GM12878 (cell line): ENCODE measurements at regions not wholly inside any gene's neighbourhood (a gene's known extent, or its start where the extent isn't known, plus 50 kb on each side); places are given as distances from the start of the nearest gene placed in this dataset.

Source experiments
- IKZF2 ChIP-seq, 2 experiments: fragments of 450-650 bp; IDR thresholded peaks; 2 replicates each; pipeline ENCODE4 v1.6.1; 2017; ENCODE audit warnings: mild to moderate bottlenecking in 2 of 2, moderate library complexity in 2 of 2
- RBBP5 ChIP-seq: fragments of 200-600 bp; sonication (generic); conservative IDR thresholded peaks from 2 replicates; pipeline ENCODE4 v1.6.1; 2016
- ZBTB40 ChIP-seq: fragments of 450-650 bp; IDR thresholded peaks from 2 replicates; pipeline ENCODE4 v1.6.1; 2016; ENCODE audit warnings: mild to moderate bottlenecking, moderate library complexity, borderline replicate concordance
- TF ChIP-seq, protein P1 (sequence below): IDR thresholded peaks from 2 replicates; pipeline ENCODE4 v1.6.1; 2012; ENCODE audit warnings: improper control_type of control experiment, low read depth, low read length; ENCODE audit not compliant: insufficient replicate concordance

DNA sequence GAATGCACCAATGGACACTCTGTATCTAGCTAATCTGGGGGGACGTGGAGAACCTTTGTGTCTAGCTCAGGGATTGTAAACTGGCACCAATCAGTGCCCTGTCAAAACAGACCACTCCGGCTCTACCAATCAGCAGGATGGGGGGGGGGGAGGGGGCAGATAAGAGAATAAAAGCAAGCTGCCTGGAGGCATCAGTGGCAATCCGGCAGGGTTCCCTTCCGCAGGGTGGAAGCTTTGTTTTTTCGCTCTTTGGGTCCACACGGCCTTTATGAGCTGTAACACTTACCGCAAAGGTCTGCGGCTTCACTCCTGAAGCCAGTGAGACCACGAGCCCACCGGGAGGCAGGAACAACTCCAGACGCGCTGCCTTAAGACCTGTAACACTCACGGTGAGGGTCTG is 827.1 kb downstream of the PLOD2 start (continued):
- no peak for TF ChIP-seq ZBTB40
- TF ChIP-seq, protein P1, sequence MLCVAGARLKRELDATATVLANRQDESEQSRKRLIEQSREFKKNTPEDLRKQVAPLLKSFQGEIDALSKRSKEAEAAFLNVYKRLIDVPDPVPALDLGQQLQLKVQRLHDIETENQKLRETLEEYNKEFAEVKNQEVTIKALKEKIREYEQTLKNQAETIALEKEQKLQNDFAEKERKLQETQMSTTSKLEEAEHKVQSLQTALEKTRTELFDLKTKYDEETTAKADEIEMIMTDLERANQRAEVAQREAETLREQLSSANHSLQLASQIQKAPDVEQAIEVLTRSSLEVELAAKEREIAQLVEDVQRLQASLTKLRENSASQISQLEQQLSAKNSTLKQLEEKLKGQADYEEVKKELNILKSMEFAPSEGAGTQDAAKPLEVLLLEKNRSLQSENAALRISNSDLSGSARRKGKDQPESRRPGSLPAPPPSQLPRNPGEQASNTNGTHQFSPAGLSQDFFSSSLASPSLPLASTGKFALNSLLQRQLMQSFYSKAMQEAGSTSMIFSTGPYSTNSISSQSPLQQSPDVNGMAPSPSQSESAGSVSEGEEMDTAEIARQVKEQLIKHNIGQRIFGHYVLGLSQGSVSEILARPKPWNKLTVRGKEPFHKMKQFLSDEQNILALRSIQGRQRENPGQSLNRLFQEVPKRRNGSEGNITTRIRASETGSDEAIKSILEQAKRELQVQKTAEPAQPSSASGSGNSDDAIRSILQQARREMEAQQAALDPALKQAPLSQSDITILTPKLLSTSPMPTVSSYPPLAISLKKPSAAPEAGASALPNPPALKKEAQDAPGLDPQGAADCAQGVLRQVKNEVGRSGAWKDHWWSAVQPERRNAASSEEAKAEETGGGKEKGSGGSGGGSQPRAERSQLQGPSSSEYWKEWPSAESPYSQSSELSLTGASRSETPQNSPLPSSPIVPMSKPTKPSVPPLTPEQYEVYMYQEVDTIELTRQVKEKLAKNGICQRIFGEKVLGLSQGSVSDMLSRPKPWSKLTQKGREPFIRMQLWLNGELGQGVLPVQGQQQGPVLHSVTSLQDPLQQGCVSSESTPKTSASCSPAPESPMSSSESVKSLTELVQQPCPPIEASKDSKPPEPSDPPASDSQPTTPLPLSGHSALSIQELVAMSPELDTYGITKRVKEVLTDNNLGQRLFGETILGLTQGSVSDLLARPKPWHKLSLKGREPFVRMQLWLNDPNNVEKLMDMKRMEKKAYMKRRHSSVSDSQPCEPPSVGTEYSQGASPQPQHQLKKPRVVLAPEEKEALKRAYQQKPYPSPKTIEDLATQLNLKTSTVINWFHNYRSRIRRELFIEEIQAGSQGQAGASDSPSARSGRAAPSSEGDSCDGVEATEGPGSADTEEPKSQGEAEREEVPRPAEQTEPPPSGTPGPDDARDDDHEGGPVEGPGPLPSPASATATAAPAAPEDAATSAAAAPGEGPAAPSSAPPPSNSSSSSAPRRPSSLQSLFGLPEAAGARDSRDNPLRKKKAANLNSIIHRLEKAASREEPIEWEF: no peak
- TF ChIP-seq IKZF2 (IDR thresholded peaks at IDR 0.05): no peak
- no peak for TF ChIP-seq RBBP5
